HEK293 (cell line): ENCODE measurements at regions not wholly inside any gene's neighbourhood (a gene's known extent, or its start where the extent isn't known, plus 50 kb on each side); places are given as distances from the start of the nearest gene placed in this dataset.

ENCODE experiments used
- CTCF ChIA-PET: fragments of 350-600 bp; formaldehyde crosslinking; extraction: SDS; loops from one replicate; lab custom pipeline; 2021; ENCODE audit warnings: antibody characterized with exemption; lab: Yijun Ruan, JAX
- POLR2A ChIA-PET: fragments of 300-600 bp; formaldehyde crosslinking; extraction: SDS; loops from one replicate; lab custom pipeline; 2020; ENCODE audit warnings: antibody characterized with exemption, inconsistent platforms; lab: Yijun Ruan, JAX
- H3K27ac ChIP-seq: fragments of 200-500 bp; sonication (Bioruptor generic); 2 replicates; pipeline ENCODE4 v1.5.1; 2014; ENCODE audit warnings: low read depth, low read length, control low read depth, inconsistent platforms; ENCODE audit errors: extremely low read depth
- H3K36me3 ChIP-seq, 2 experiments: fragments of 200-500 bp in 1 of 2; sonication (Bioruptor generic) in 1 of 2; 1 replicate in 1 of 2; 2 replicates in 1 of 2; pipeline ENCODE4 v1.5.1; 2014 to 2017; ENCODE audit warnings: inconsistent platforms in 2 of 2, low read length in 2 of 2; ENCODE audit not compliant: control insufficient read depth in 2 of 2, insufficient read depth in 1 of 2
- H3K4me1 ChIP-seq: fragments of 200-500 bp; sonication (Bioruptor generic); 2 replicates; pipeline ENCODE4 v1.5.1; 2014; ENCODE audit warnings: mild to moderate bottlenecking, low read length, inconsistent platforms; ENCODE audit not compliant: control insufficient read depth, insufficient read depth
- H3K4me3 ChIP-seq: 2 replicates; pipeline ENCODE4 v1.5.1; 2011; ENCODE audit warnings: low read depth, mild to moderate bottlenecking, control low read depth, low read length, moderate library complexity
- H3K9me3 ChIP-seq: fragments of 200-500 bp; sonication (Bioruptor generic); 2 replicates; pipeline ENCODE4 v1.5.1; 2014; ENCODE audit warnings: low read depth, low read length, inconsistent platforms; ENCODE audit not compliant: control insufficient read depth, insufficient read depth
- EGR2 ChIP-seq: fragments of 450-650 bp; formaldehyde crosslinking; IDR thresholded peaks from 2 replicates; pipeline ENCODE4 v1.5.1; 2016; ENCODE audit warnings: low read depth, missing biosample characterization, missing genetic modification characterization
- INSM2 ChIP-seq: fragments of 450-650 bp; formaldehyde crosslinking; IDR thresholded peaks from 2 replicates; pipeline ENCODE4 v1.5.1; 2016; ENCODE audit warnings: missing biosample characterization, missing genetic modification characterization
- KLF10 ChIP-seq: fragments of 450-650 bp; IDR thresholded peaks from 2 replicates; pipeline ENCODE4 v1.5.1; 2018; ENCODE audit warnings: missing biosample characterization, mild to moderate bottlenecking, missing genetic modification characterization
- RBAK ChIP-seq: fragments of 450-650 bp; formaldehyde crosslinking; IDR thresholded peaks from 2 replicates; pipeline ENCODE4 v1.5.1; 2016; ENCODE audit warnings: missing biosample characterization, missing genetic modification characterization
- REPIN1 ChIP-seq: fragments of 450-650 bp; formaldehyde crosslinking; IDR thresholded peaks from 2 replicates; pipeline ENCODE4 v1.5.1; 2017; ENCODE audit warnings: missing biosample characterization, missing genetic modification characterization, low read depth
- REST ChIP-seq: fragments of 450-650 bp; formaldehyde crosslinking; IDR thresholded peaks from 2 replicates; pipeline ENCODE4 v1.5.1; 2016; ENCODE audit warnings: missing biosample characterization, missing genetic modification characterization
- SALL2 ChIP-seq: fragments of 450-650 bp; formaldehyde crosslinking; IDR thresholded peaks from 2 replicates; pipeline ENCODE4 v1.5.0; 2017; ENCODE audit warnings: missing biosample characterization, mild to moderate bottlenecking, missing genetic modification characterization, borderline replicate concordance
- SCRT1 ChIP-seq: fragments of 450-650 bp; formaldehyde crosslinking; IDR thresholded peaks from 2 replicates; pipeline ENCODE4 v1.5.1; 2016; ENCODE audit warnings: missing biosample characterization, missing genetic modification characterization, borderline replicate concordance
- ZBTB20 ChIP-seq: fragments of 450-650 bp; formaldehyde crosslinking; IDR thresholded peaks from 2 replicates; pipeline ENCODE4 v1.5.1; 2016; ENCODE audit warnings: missing biosample characterization, missing genetic modification characterization
- ZBTB49 ChIP-seq: fragments of 450-650 bp; formaldehyde crosslinking; IDR thresholded peaks from 2 replicates; pipeline ENCODE4 v1.5.1; 2016; ENCODE audit warnings: missing biosample characterization, missing genetic modification characterization, low read depth
- ZFP69B ChIP-seq: fragments of 450-650 bp; formaldehyde crosslinking; IDR thresholded peaks from 2 replicates; pipeline ENCODE4 v1.5.1; 2016; ENCODE audit warnings: missing biosample characterization, missing genetic modification characterization
- ZNF112 ChIP-seq: fragments of 450-650 bp; formaldehyde crosslinking; IDR thresholded peaks from 2 replicates; pipeline ENCODE4 v1.5.0; 2017; ENCODE audit warnings: missing biosample characterization, missing genetic modification characterization
- ZNF157 ChIP-seq: fragments of 450-650 bp; formaldehyde crosslinking; IDR thresholded peaks from 2 replicates; pipeline ENCODE4 v1.5.1; 2016; ENCODE audit warnings: missing biosample characterization, missing genetic modification characterization
- ZNF16 ChIP-seq: fragments of 450-650 bp; formaldehyde crosslinking; IDR thresholded peaks from 2 replicates; pipeline ENCODE4 v1.5.1; 2016; ENCODE audit warnings: low read depth, missing biosample characterization, missing genetic modification characterization
- ZNF169 ChIP-seq: fragments of 450-650 bp; formaldehyde crosslinking; IDR thresholded peaks from 2 replicates; pipeline ENCODE4 v1.5.1; 2016; ENCODE audit warnings: missing biosample characterization, missing genetic modification characterization
- ZNF24 ChIP-seq: fragments of 450-650 bp; formaldehyde crosslinking; IDR thresholded peaks from 2 replicates; pipeline ENCODE4 v1.5.1; 2016; ENCODE audit warnings: missing biosample characterization, missing genetic modification characterization
- ZNF274 ChIP-seq, 2 experiments: fragments of 200-500 bp in 1 of 2; fragments of 450-650 bp in 1 of 2; sonication (Bioruptor generic) in 1 of 2; formaldehyde crosslinking in 1 of 2; IDR thresholded peaks; 2 replicates each; pipeline versions ENCODE4 v1.5.1 to v1.6.1; 2014 to 2016; ENCODE audit warnings: borderline replicate concordance in 1 of 2, inconsistent platforms in 1 of 2, low read length in 1 of 2, missing biosample characterization in 1 of 2, missing genetic modification characterization in 1 of 2
- ZNF324 ChIP-seq: fragments of 450-650 bp; formaldehyde crosslinking; IDR thresholded peaks from 2 replicates; pipeline ENCODE4 v1.5.1; 2016; ENCODE audit warnings: missing biosample characterization, missing genetic modification characterization
- ZNF37A ChIP-seq: fragments of 450-650 bp; IDR thresholded peaks from 2 replicates; pipeline ENCODE4 v1.5.1; 2018; ENCODE audit warnings: missing biosample characterization, missing genetic modification characterization
- ZNF449 ChIP-seq: fragments of 450-650 bp; formaldehyde crosslinking; IDR thresholded peaks from 2 replicates; pipeline ENCODE4 v1.5.1; 2017; ENCODE audit warnings: missing biosample characterization, mild to moderate bottlenecking, missing genetic modification characterization, moderate library complexity
- ZNF514 ChIP-seq: fragments of 450-650 bp; formaldehyde crosslinking; IDR thresholded peaks from 2 replicates; pipeline ENCODE4 v1.5.1; 2016; ENCODE audit warnings: missing biosample characterization, missing genetic modification characterization
- ZNF555 ChIP-seq: fragments of 450-650 bp; formaldehyde crosslinking; conservative IDR thresholded peaks from 2 replicates; pipeline ENCODE4 v1.5.1; 2017; ENCODE audit warnings: missing biosample characterization, mild to moderate bottlenecking, missing genetic modification characterization, inconsistent platforms
- ZNF585B ChIP-seq: fragments of 450-650 bp; formaldehyde crosslinking; IDR thresholded peaks from 2 replicates; pipeline ENCODE4 v1.5.1; 2016; ENCODE audit warnings: missing biosample characterization, missing genetic modification characterization
- ZNF623 ChIP-seq: fragments of 450-650 bp; formaldehyde crosslinking; IDR thresholded peaks from 2 replicates; pipeline ENCODE4 v1.5.1; 2016; ENCODE audit warnings: missing biosample characterization, missing genetic modification characterization
- ZNF792 ChIP-seq: fragments of 450-650 bp; formaldehyde crosslinking; IDR thresholded peaks from 2 replicates; pipeline ENCODE4 v1.5.1; 2016; ENCODE audit warnings: missing biosample characterization, missing genetic modification characterization
- ZNF837 ChIP-seq: fragments of 450-650 bp; formaldehyde crosslinking; IDR thresholded peaks from 2 replicates; pipeline ENCODE4 v1.5.1; 2016; ENCODE audit warnings: missing biosample characterization, missing genetic modification characterization
- ZNF843 ChIP-seq: fragments of 450-650 bp; formaldehyde crosslinking; IDR thresholded peaks from 2 replicates; pipeline ENCODE4 v1.5.1; 2016; ENCODE audit warnings: missing biosample characterization, missing genetic modification characterization

- TF ChIP-seq SALL2 (tag by site-specific recombination) (no peak), ZNF555 (tag by site-specific recombination) (no peak), REPIN1 (no peak), ZNF514 (tag by site-specific recombination) (no peak), RBAK (tag by site-specific recombination) (no peak), ZNF37A (no peak), ZNF24 (tag by site-specific recombination) (no peak), ZNF449 (no peak), ZNF112 (tag by site-specific recombination) (no peak), ZNF157 (no peak), ZNF16 (tag by site-specific recombination) (no peak), REST (tag by site-specific recombination) (no peak), ZNF623 (tag by site-specific recombination) (no peak), ZNF837 (no peak), ZNF792 (tag by site-specific recombination) (no peak)
Measured at GRCh38 chr4:144592264-144592663, 53.7 kb upstream of the HHIP start (continued).

- Histone ChIP-seq H3K4me3 (no peak overlapping the region), H3K4me1 (peaks cover 5% of the 10 kb centered on the region; the same call in 1 of the 2 replicates), H3K27ac (no peak overlapping the region), H3K36me3 (no peaks in the 10 kb centered on the region), H3K9me3 (no peaks in the 10 kb centered on the region)
- TF ChIP-seq ZBTB20 (tag by site-specific recombination) (no peak), ZNF274 (IDR thresholded peaks at IDR 0.05; ENCODE audit: low read length) (no peak), ZNF274 (tag by site-specific recombination; IDR thresholded peaks at IDR 0.05; ENCODE audit: borderline replicate concordance) (no peak)
- ChIA-PET CTCF (no interaction called here), POLR2A (no interaction called here)
Measured at GRCh38 chr4:144594471-144594986, 51.4 kb upstream of the HHIP start.

- ChIA-PET CTCF (no interaction called here), POLR2A (no interaction called here)
- peaks cover 5% of the 10 kb centered on the region; the same call in 1 of the 2 replicates for H3K4me1 ChIP-seq
- no peak overlapping the region for H3K27ac ChIP-seq
- no peak overlapping the region for H3K4me3 ChIP-seq
- H3K36me3 ChIP-seq: no peaks in the 10 kb centered on the region
- H3K9me3 ChIP-seq: no peaks in the 10 kb centered on the region
- TF ChIP-seq ZNF585B (tag by site-specific recombination): no peak
- TF ChIP-seq ZNF157: no peak
- no peak for TF ChIP-seq EGR2 (tag by site-specific recombination)
- TF ChIP-seq SCRT1: no peak
- TF ChIP-seq ZNF843 (tag by site-specific recombination): no peak
- no peak for TF ChIP-seq ZBTB49 (tag by site-specific recombination)
- no peak for TF ChIP-seq ZNF324 (tag by site-specific recombination)
- TF ChIP-seq KLF10 (tag by site-specific recombination): no peak
- TF ChIP-seq ZFP69B (tag by site-specific recombination): no peak
- TF ChIP-seq ZNF169: no peak
- no peak for TF ChIP-seq INSM2
Measured at GRCh38 chr4:144595681-144596080, 50.3 kb upstream of the HHIP start.
